CD4-positive, alpha-beta memory T cell (primary cell): ENCODE measurements at regions not wholly inside any gene's neighbourhood (a gene's known extent, or its start where the extent isn't known, plus 50 kb on each side); places are given as distances from the start of the nearest gene placed in this dataset.
"Not testable (repeated sequence)": the region's sequence is repeated elsewhere in the genome, so short reads cannot be mapped to it uniquely, and the experiment has no call there.

Experiments used
- CTCF ChIA-PET: fragments of 350-600 bp; sonication (Branson Sonifier 250); formaldehyde crosslinking; loops from one replicate; lab custom pipeline; 2021; ENCODE audit warnings: inconsistent platforms; ENCODE audit not compliant: partially characterized antibody; lab: Charles Lee
- POLR2A ChIA-PET: fragments of 350-600 bp; sonication (Branson Sonifier 250); formaldehyde crosslinking; loops from one replicate; lab custom pipeline; 2021; ENCODE audit not compliant: partially characterized antibody; lab: Charles Lee
- DNase-seq, 5 donors: peaks; one replicate each; pipeline versions ENCODE4 v3.0.0 to v3.0.0-alpha.2; 2020 to 2022; ENCODE audit warnings: mixed read lengths in 1 of 5
- H3K27ac ChIP-seq: one replicate; pipeline ENCODE4 v1.7.0; 2013; ENCODE audit warnings: low read depth, low read length
- H3K27me3 ChIP-seq: 2 replicates; pipeline ENCODE4 v1.7.0; 2013; ENCODE audit warnings: mild to moderate bottlenecking, low read length, moderate library complexity; ENCODE audit not compliant: insufficient read depth
- H3K36me3 ChIP-seq: 2 replicates; pipeline ENCODE4 v1.7.0; 2013; ENCODE audit warnings: mild to moderate bottlenecking, low read length, moderate library complexity; ENCODE audit not compliant: insufficient read depth
- H3K4me1 ChIP-seq: 2 replicates; pipeline ENCODE4 v1.7.0; 2013; ENCODE audit warnings: mild to moderate bottlenecking, low read length, moderate library complexity; ENCODE audit not compliant: insufficient read depth
- H3K4me3 ChIP-seq, 2 donors: one replicate each; pipeline ENCODE4 v1.7.0; 2013; ENCODE audit warnings: low read length in 2 of 2, mild to moderate bottlenecking in 1 of 2
- H3K9me3 ChIP-seq, 2 donors: one replicate each; pipeline ENCODE4 v1.7.0; 2013; ENCODE audit warnings: low read length in 2 of 2, control low read depth in 1 of 2; ENCODE audit not compliant: control insufficient read depth in 1 of 2
- H3K27ac Mint-ChIP-seq, 7 donors: one replicate each; pipeline ENCODE4 v1.8.0; 2020 to 2021; ENCODE audit warnings: mixed read lengths in 7 of 7, mild to moderate bottlenecking in 6 of 7, inconsistent platforms in 3 of 7, moderate library complexity in 3 of 7
- H3K27me3 Mint-ChIP-seq, 2 donors: one replicate each; pipeline ENCODE4 v1.8.0; 2020 to 2021; ENCODE audit warnings: mixed read lengths in 2 of 2
- H3K36me3 Mint-ChIP-seq, 2 donors: one replicate each; pipeline ENCODE4 v1.8.0; 2020 to 2021; ENCODE audit warnings: mixed read lengths in 2 of 2, inconsistent platforms in 1 of 2, mild to moderate bottlenecking in 1 of 2
- H3K4me1 Mint-ChIP-seq, 4 donors: one replicate each; pipeline ENCODE4 v1.8.0; 2020 to 2021; ENCODE audit warnings: mixed read lengths in 4 of 4, mild to moderate bottlenecking in 1 of 4
- H3K4me3 Mint-ChIP-seq, 8 donors: one replicate each; pipeline ENCODE4 v1.8.0; 2020 to 2021; ENCODE audit warnings: mixed read lengths in 8 of 8, mild to moderate bottlenecking in 7 of 8, moderate library complexity in 6 of 8, inconsistent platforms in 3 of 8
- H3K9me3 Mint-ChIP-seq, 8 donors: one replicate each; pipeline ENCODE4 v1.8.0; 2020 to 2021; ENCODE audit warnings: mixed read lengths in 8 of 8, mild to moderate bottlenecking in 5 of 8, inconsistent platforms in 3 of 8, moderate library complexity in 1 of 8
- intact Hi-C: fragments of 100-400 bp; cut with micrococcal nuclease; formaldehyde crosslinking; loops from one replicate; pipeline ENCODE4 v1.15.1; 2023

DNA sequence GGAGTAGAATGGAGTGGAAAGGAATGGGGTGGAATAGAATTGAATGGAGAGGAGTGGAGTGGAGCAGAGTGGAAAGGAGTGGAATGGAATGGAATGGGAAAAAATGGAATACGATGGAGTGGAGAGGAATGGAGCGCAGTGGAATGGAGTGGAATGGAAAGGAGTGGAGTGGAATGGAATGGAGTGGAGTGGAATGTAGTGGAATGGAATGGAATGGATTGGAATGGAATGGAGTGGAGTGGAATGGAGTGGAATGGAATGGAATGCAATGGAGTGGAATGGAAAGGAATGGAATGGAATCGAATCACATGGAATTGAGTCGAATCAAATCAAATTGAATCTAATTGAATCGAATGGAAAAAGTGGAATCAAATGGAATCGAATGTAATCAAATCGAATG lies 1016.1 kb downstream of the CDY1 start:
- peaks cover 0 to 2% (median 0%) of the 10 kb centered on the region in 4 donors for H3K4me1 Mint-ChIP-seq
- intact Hi-C loops, result no loop called here
- Histone ChIP-seq H3K4me3 (no peak overlapping the region), H3K36me3 (no peaks in the 10 kb centered on the region), H3K4me1 (no peaks in the 10 kb centered on the region), H3K27me3 (no peaks in the 10 kb centered on the region), H3K27ac (no peak overlapping the region), H3K9me3 (peaks cover 0 to 20% of the 10 kb centered on the region in 2 donors)
- no peaks in the 10 kb centered on the region for H3K27me3 Mint-ChIP-seq
- no peak overlapping the region for H3K27ac Mint-ChIP-seq
- CTCF ChIA-PET, result no interaction called here
- peaks cover 8 to 24% of the 10 kb centered on the region in 2 donors for H3K36me3 Mint-ChIP-seq
- no peak for DNase-seq
- POLR2A ChIA-PET, result no interaction called here
- H3K4me3 Mint-ChIP-seq, result no peak overlapping the region
- H3K9me3 Mint-ChIP-seq, result peaks cover 11 to 51% (median 40%) of the 10 kb centered on the region in 8 donors

DNA sequence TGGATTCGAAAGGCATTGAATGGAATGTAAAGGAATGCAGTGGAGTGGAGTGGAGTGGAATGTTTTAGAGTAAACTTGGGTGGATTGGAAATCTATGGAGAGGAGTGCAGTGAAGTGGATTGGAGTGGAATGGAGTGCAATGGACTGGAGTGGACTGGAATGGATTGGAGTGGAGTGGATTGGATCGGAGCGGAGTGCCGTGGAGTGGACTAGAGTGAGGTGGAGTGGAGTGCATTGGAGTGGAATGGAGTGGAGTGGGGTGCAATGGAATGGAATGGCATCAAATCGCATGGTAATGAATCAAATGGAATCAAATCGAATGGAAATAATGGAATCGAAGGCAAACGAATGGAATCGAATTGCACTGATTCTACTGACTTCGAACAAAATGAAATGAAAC lies 1023.9 kb downstream of the CDY1 start:
- H3K27me3 ChIP-seq, H3K27me3 Mint-ChIP-seq, H3K27ac Mint-ChIP-seq, DNase-seq, H3K4me3 Mint-ChIP-seq, intact Hi-C loops, H3K4me1 ChIP-seq, H3K4me3 ChIP-seq, CTCF ChIA-PET, H3K36me3 ChIP-seq, H3K4me1 Mint-ChIP-seq, H3K27ac ChIP-seq, H3K36me3 Mint-ChIP-seq, POLR2A ChIA-PET: not testable (repeated sequence)
- peaks cover under 1 to 28% of the 10 kb centered on the region in 2 donors for H3K9me3 ChIP-seq
- H3K9me3 Mint-ChIP-seq, result peaks cover 0 to 25% (median 17%) of the 10 kb centered on the region in 8 donors

DNA sequence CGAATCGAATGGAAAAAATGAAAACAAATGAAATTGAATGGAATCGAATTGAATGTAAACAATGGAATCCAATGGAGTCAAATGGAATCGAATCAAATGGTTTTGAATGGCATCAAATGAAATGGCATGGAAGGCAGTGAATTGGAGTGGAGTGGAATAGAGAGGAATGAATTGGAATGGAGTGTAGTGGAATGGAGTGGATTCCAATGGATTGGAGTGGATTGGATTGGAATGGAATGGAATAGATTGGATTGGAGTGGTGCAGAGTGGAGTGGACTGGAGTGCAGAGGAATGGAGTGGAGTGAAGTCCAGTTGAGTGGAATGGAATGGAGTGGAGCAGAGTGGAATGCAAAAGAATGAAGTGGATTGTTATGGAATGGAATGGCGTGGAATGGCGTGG lies 1026.3 kb downstream of the CDY1 start:
- H3K27me3 Mint-ChIP-seq, H3K36me3 ChIP-seq, H3K4me1 ChIP-seq, CTCF ChIA-PET, DNase-seq, H3K4me3 Mint-ChIP-seq, H3K4me3 ChIP-seq, H3K27ac ChIP-seq, H3K36me3 Mint-ChIP-seq, POLR2A ChIA-PET, H3K4me1 Mint-ChIP-seq, H3K27me3 ChIP-seq, intact Hi-C loops, H3K27ac Mint-ChIP-seq: not testable (repeated sequence)
- peaks cover 4 to 17% of the 10 kb centered on the region in 2 donors for H3K9me3 ChIP-seq
- peaks cover 3 to 17% (median 7%) of the 10 kb centered on the region in 8 donors for H3K9me3 Mint-ChIP-seq

DNA sequence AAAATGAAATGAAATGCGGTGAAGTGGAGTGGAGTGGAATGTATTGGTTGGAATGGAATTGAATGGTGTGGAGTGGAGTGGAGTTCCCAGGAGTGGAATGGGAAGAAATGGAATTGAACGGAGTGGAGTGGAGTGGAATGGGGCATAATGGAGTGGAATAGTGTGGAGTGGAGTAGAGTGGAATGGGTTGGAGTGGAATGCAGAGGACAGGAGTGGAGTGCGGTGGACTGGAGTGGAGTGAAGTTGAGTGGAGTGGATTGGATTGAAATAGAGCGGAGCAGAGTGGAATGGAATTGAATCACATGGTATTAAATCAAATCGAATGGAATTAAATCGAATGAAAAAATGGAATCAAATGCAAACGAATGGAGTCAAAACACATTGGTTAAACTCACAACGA lies 1042.3 kb downstream of the CDY1 start:
- H3K36me3 ChIP-seq, POLR2A ChIA-PET, intact Hi-C loops, H3K4me1 Mint-ChIP-seq, H3K27me3 Mint-ChIP-seq, H3K4me3 ChIP-seq, H3K36me3 Mint-ChIP-seq, H3K27ac Mint-ChIP-seq, H3K4me3 Mint-ChIP-seq, H3K4me1 ChIP-seq, H3K27me3 ChIP-seq, DNase-seq, H3K27ac ChIP-seq, CTCF ChIA-PET: not testable (repeated sequence)
- peaks cover 0 to 48% (median 1%) of the 10 kb centered on the region in 8 donors for H3K9me3 Mint-ChIP-seq
- H3K9me3 ChIP-seq, result peaks cover 0 to 14% of the 10 kb centered on the region in 2 donors

DNA sequence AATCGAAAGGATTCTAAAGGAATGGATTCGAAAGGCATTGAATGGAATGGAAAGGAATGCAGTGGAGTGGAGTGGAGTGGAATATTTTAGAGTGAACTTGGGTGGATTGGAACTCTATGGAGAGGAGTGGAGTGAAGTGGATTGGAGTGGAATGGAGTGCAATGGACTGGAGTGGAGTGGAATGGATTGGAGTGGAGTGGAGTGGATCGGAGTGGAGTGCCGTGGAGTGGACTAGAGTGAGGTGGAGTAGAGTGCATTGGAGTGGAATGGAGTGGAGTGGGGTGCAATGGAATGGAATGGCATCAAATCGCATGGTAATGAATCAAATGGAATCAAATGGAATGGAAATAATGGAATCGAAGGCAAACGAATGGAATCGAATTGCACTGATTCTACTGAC lies 1044.8 kb downstream of the CDY1 start:
- H3K9me3 Mint-ChIP-seq, result peaks cover 0 to 54% (median 1%) of the 10 kb centered on the region in 8 donors
- not testable (repeated sequence) for DNase-seq

DNA sequence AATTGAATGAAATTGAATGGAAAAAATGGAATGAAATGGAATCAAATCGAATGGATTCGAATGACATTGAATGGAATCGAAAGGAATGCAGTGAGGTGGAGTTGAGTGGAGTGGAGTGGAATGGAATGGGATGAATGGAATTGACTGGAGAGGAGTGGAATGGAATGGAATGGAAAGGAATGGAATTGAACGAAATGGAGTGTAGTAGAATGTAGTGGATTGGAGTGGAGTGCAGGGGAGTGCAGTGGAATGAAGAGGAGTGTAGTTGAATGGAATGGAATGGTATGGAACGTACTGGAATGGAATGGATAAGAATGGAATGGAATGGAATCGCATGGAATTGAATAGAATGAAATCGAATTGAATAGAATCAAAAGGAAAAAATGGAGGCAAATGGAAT lies 1047.3 kb downstream of the CDY1 start:
- H3K4me1 Mint-ChIP-seq, H3K4me3 ChIP-seq, H3K27me3 ChIP-seq, intact Hi-C loops, H3K27ac Mint-ChIP-seq, H3K4me1 ChIP-seq, H3K27ac ChIP-seq, DNase-seq, H3K4me3 Mint-ChIP-seq, CTCF ChIA-PET, POLR2A ChIA-PET, H3K36me3 ChIP-seq, H3K27me3 Mint-ChIP-seq: not testable (repeated sequence)
- peaks cover 0 to 21% of the 10 kb centered on the region in 2 donors for H3K36me3 Mint-ChIP-seq
- H3K9me3 Mint-ChIP-seq, result peaks cover 0 to 34% (median 2%) of the 10 kb centered on the region in 8 donors
- H3K9me3 ChIP-seq, result peaks cover 12 to 21% of the 10 kb centered on the region in 2 donors

More for the DNA sequence above, 1044.8 kb downstream of the CDY1 start:
- POLR2A ChIA-PET, H3K27ac ChIP-seq, H3K4me1 ChIP-seq, H3K36me3 ChIP-seq, H3K27ac Mint-ChIP-seq, H3K4me3 ChIP-seq, H3K27me3 Mint-ChIP-seq, intact Hi-C loops, CTCF ChIA-PET, H3K4me1 Mint-ChIP-seq, H3K4me3 Mint-ChIP-seq, H3K27me3 ChIP-seq: not testable (repeated sequence)
- H3K9me3 ChIP-seq, result peaks cover 12 to 34% of the 10 kb centered on the region in 2 donors
- H3K36me3 Mint-ChIP-seq, result peaks cover 0 to 22% of the 10 kb centered on the region in 2 donors

DNA sequence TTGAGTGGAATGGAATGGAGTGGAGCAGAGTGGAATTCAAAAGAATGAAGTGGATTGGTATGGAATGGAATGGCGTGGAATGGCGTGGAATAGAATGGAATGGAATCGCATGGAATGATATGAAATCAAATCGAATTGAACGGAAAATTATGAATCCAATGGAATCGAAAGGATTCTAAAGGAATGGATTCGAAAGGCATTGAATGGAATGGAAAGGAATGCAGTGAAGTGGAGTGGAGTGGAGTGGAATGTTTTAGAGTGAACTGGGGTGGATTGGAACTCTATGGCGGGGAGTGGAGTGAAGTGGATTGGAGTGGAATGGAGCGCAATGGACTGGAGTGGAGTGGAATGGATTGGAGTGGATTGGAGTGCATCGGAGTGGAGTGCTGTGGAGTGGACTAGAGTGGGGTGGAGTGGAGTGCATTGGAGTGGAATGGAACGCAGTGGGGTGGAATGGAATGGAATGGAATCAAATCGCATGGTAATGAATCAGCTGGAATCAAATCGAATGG lies 1048.5 kb downstream of the CDY1 start:
- H3K27ac ChIP-seq, CTCF ChIA-PET, POLR2A ChIA-PET, H3K27me3 Mint-ChIP-seq, H3K4me1 Mint-ChIP-seq, H3K4me3 ChIP-seq, H3K36me3 ChIP-seq, H3K4me1 ChIP-seq, H3K27ac Mint-ChIP-seq, H3K4me3 Mint-ChIP-seq, H3K27me3 ChIP-seq, intact Hi-C loops: not testable (repeated sequence)
- peak in 1 of 5 donors; percentile 53 for DNase-seq
- peaks cover 0 to 22% (median under 1%) of the 10 kb centered on the region in 8 donors for H3K9me3 Mint-ChIP-seq
- peaks cover 0 to 20% of the 10 kb centered on the region in 2 donors for H3K36me3 Mint-ChIP-seq
- peaks cover 12 to 20% of the 10 kb centered on the region in 2 donors for H3K9me3 ChIP-seq
